ENCODE measurements at regions not wholly inside any gene's neighbourhood (a gene's known extent, or its start where the extent isn't known, plus 50 kb on each side); places are given as distances from the start of the nearest gene placed in this dataset.

- DNase-seq (ENCODE audit: low spot score in 2 of 2), result no peak
- FAIRE-seq, result no peak
Observed at GRCh38 chr18:73662421-73662820, 485.2 kb downstream of the FBXO15 start.

GRCh38 chr18:73660931-73661856, 486.4 kb downstream of the FBXO15 start:
- no peak for DNase-seq (ENCODE audit: low spot score in 2 of 2)
- FAIRE-seq, result no peak

- no peak for FAIRE-seq
- DNase-seq (ENCODE audit: low spot score in 2 of 2), result no peak
Observed at GRCh38 chr18:73656691-73657090, 490.9 kb downstream of the FBXO15 start.

- FAIRE-seq, result no peak
Observed at GRCh38 chr18:73653827-73654226, 493.8 kb downstream of the FBXO15 start.

GRCh38 chr18:73653251-73653650, 494.4 kb downstream of the FBXO15 start:
- FAIRE-seq (no peak), DNase-seq (ENCODE audit: low spot score in 2 of 2) (no peak)

More at GRCh38 chr18:73653827-73654226, 493.8 kb downstream of the FBXO15 start:
- DNase-seq (ENCODE audit: low spot score in 2 of 2), result no peak

GRCh38 chr18:73647391-73647790, 500.2 kb downstream of the FBXO15 start:
- FAIRE-seq (no peak), DNase-seq (ENCODE audit: low spot score in 2 of 2) (no peak)

GRCh38 chr18:73646772-73647171, 500.9 kb downstream of the FBXO15 start:
- FAIRE-seq (no peak), DNase-seq (ENCODE audit: low spot score in 2 of 2) (no peak)

- DNase-seq (ENCODE audit: low spot score in 2 of 2) (no peak), FAIRE-seq (no peak)
Observed at GRCh38 chr18:73646196-73646595, 501.4 kb downstream of the FBXO15 start.

- FAIRE-seq (no peak), DNase-seq (ENCODE audit: low spot score in 2 of 2) (no peak)
Observed at GRCh38 chr18:73645160-73645715, 502.4 kb downstream of the FBXO15 start.

GRCh38 chr18:73639788-73640187, 507.8 kb downstream of the FBXO15 start:
- DNase-seq (ENCODE audit: low spot score in 2 of 2) (no peak), FAIRE-seq (no peak)

GRCh38 chr18:73638709-73639108, 508.9 kb downstream of the FBXO15 start:
- FAIRE-seq (no peak), DNase-seq (ENCODE audit: low spot score in 2 of 2) (no peak)

GRCh38 chr18:73636355-73636754, 511.3 kb downstream of the FBXO15 start:
- no peak for FAIRE-seq
- DNase-seq (ENCODE audit: low spot score in 2 of 2), result no peak

GRCh38 chr18:73626859-73627258, 520.8 kb downstream of the FBXO15 start:
- DNase-seq (ENCODE audit: low spot score in 2 of 2) (no peak), FAIRE-seq (no peak)

- DNase-seq (ENCODE audit: low spot score in 2 of 2), result no peak
- no peak for FAIRE-seq
Observed at GRCh38 chr18:73626221-73626620, 521.4 kb downstream of the FBXO15 start.

GRCh38 chr18:73621091-73621490, 526.5 kb downstream of the FBXO15 start:
- no peak for DNase-seq (ENCODE audit: low spot score in 2 of 2)
- FAIRE-seq, result no peak

- FAIRE-seq, result no peak
- no peak for DNase-seq (ENCODE audit: low spot score in 2 of 2)
Observed at GRCh38 chr18:73617981-73618380, 529.7 kb downstream of the FBXO15 start.

- DNase-seq (ENCODE audit: low spot score in 2 of 2), result no peak
- no peak for FAIRE-seq
Observed at GRCh38 chr18:73615506-73615905, 532.1 kb downstream of the FBXO15 start.

- no peak for FAIRE-seq
- DNase-seq (ENCODE audit: low spot score in 2 of 2), result no peak
Observed at GRCh38 chr18:73614812-73615211, 532.8 kb downstream of the FBXO15 start.

- FAIRE-seq, result no peak
Observed at GRCh38 chr18:73613706-73614340, 533.8 kb downstream of the FBXO15 start.

GRCh38 chr18:73597832-73598615, 549.6 kb downstream of the FBXO15 start:
- FAIRE-seq (no peak), DNase-seq (ENCODE audit: low spot score in 2 of 2) (no peak)

More at GRCh38 chr18:73613706-73614340, 533.8 kb downstream of the FBXO15 start:
- DNase-seq (ENCODE audit: low spot score in 2 of 2), result no peak

GRCh38 chr18:73594749-73595148, 552.9 kb downstream of the FBXO15 start:
- DNase-seq (ENCODE audit: low spot score in 2 of 2) (no peak), FAIRE-seq (no peak)
